Cardiac septum (tissue), 1 donor: ENCODE measurements at regions not wholly inside any gene's neighbourhood (a gene's known extent, or its start where the extent isn't known, plus 50 kb on each side); places are given as distances from the start of the nearest gene placed in this dataset.
"Not testable (repeated sequence)": the region's sequence is repeated elsewhere in the genome, so short reads cannot be mapped to it uniquely, and the experiment has no call there.

Experiments used
- DNase-seq: peaks from one replicate; pipeline ENCODE4 v3.0.0-alpha.2; 2020; ENCODE audit warnings: low spot score
- intact Hi-C: fragments of 100-400 bp; cut with DNase I; formaldehyde crosslinking; loops from one replicate; pipeline ENCODE4 v1.14.0; 2022
- donor health status: DM: no; HTN: no; CAD: no.

DNA sequence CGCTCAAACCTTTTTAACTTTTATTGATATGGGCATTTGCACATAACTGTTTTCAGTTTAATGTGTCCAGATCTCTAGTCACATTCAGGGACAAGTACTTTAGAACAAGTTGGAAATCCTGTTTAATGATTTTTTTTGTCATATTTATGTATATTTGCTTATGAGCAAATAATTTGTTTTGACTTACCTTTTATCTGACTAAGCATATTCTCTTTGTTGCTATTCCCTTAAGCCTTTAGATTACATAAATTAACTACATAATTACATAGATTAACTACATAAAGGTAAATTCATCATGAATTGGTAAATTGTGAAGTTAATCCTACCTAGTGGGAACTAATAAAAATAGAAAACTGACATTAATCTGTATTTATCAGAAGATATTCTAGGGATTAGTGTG, 523.5 kb upstream of the MAN1A1 start:
- intact Hi-C loops = no loop called here
- no peak for DNase-seq

DNA sequence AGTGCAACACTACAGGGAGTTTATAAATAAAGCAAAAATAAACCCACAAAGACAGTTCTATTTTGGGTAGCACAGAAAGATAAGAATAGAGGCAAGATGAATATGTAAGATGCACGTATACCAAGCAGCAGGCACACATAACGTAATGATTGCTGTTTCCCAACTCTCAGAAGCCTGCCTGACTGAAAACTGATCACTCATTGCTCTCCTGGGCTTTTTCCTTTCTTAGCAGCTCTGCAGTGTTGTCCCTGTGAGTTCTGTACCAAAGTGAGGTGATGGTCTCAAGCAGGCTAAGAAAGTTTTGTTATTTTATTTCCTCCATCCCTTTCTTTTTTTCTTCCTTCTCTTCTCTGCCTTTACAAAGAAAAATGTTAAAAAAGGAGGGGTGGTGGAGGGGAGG, 522.0 kb upstream of the MAN1A1 start:
- intact Hi-C loops = no loop called here
- DNase-seq = no peak

DNA sequence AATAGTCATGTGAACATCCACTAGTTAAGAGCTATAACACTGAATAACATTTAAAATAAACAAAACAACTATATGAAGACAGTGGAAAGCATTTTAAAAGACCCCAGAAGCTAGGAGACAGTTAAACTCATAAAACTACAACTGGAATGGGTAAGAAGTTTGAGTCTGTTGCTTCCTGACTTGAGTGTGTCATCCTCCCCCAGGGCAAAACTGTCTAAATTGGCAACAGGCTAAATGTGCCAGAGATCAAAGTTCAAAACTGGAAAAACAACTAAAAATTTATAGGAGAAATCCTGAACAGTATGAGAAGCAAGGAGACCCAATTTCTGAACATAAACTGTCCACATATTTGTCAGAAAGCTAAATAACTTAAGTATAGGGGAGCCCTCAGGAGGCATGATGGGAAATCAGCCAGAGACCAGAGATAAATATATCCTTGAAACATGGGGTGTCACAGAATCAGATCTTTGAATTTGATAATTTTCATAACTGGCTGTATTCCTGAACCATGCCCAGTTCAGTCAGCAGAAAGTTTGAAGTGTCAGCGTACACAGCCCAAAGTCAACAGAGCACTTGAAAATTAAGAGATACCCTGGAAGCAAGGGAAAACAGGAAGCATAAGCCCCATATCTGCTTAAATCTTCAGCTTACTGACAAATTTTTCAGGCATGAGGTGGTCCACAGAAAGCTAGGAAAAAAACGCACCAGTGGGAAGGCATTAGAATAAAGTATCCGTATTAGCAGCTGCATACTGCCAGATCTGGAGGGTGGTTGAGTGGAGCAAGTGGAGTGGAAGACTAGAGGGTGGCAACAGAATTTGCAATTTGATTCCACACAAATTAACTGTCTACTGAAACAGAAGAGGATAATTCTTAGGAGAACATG, 516.1 kb upstream of the MAN1A1 start:
- DNase-seq = no peak
- intact Hi-C loops = no loop called here

DNA sequence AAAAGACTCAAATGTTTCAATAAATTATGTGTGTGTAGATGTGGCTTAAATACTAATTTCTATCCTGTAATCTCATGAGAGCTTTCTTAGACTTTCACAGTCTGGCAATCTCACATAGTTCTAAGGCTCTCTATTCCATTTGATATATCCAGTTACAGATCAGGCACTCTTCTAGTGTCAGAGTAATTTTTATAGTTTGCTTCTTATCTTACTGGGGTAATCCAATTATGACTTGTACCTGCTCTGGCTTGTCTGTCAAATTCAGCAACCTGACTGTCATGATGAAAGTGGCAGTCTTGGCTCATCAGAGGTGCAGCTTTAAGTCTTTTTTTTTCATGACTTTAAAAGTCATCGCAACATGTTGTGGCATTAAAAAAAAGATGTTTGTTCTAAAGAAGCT, 513.2 kb upstream of the MAN1A1 start:
- DNase-seq = no peak
- intact Hi-C loops = no loop called here

DNA sequence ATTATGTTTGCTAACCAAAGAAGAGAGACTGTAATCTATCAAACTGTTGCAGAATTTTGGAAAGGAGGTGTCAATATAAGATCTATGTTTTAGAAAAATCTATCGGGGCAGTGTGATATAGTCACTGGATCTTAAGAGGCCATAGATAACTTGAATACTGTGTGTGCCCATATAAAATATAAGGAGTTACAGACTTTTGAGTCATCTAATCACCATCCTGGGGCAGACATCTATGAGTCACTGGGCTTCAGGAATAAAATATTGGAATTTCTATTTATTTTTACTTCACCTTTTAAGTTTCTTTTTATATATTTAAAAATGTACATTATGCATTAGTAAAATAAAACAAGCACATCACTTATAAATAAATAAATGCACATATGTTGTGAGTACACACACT, 509.3 kb upstream of the MAN1A1 start:
- no peak for DNase-seq
- intact Hi-C loops = no loop called here

DNA sequence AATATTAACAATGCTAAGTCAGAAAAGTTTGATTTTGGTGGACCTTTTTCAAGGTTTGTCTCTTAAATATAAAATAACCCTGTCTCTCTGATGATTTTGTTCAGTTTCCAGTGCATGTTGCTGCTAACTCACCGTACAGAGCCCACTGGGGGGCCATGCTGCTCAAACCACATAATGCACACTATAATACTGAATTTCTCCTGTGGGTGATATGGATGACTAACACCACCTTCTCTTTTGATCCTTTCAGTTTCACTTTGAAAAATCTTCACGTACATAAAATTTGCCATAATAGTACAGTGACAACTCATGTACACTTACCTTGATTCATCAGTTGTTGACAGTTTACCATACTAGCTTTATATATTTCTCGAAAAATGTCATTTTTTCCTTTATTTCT, 506.6 kb upstream of the MAN1A1 start:
- intact Hi-C loops = no loop called here
- DNase-seq = no peak

DNA sequence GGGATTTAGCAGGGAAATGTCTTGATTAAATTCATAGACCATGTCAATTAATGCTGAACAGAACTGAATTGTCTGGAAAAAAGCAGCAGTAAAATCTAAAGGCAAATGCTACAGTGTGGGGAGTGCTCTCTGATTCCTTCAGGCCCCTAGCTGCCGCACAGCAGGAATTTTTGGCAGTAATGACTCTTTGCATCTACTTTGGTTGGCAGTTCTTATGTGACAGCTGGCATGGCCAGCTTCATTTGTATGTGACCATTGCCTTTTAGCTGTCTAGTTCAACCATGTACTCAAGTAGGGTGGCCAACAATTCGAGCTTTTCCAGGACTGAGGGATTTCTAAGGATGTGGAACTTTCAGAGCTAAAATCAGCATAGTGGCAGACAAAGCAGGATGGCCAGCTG, 499.1 kb upstream of the MAN1A1 start:
- intact Hi-C loops = no loop called here
- no peak for DNase-seq

DNA sequence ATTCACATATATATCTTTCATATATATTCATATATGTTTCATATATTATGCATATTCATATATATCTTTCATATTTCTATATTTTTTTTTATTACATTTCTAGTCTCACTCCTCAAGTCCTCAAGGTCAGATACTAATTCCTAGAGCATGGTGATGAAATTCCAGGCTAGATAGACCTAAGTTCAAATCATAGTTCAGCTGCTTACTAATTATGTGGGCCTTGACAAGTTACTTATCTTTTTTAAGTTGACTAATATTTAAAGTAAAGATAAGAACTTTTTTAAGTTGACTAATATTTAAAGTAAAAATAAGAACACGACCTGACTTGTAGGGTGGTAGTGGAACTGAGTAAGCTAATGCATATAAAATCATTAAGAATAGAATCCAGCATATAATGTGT, 495.6 kb upstream of the MAN1A1 start:
- intact Hi-C loops = no loop called here
- no peak for DNase-seq

DNA sequence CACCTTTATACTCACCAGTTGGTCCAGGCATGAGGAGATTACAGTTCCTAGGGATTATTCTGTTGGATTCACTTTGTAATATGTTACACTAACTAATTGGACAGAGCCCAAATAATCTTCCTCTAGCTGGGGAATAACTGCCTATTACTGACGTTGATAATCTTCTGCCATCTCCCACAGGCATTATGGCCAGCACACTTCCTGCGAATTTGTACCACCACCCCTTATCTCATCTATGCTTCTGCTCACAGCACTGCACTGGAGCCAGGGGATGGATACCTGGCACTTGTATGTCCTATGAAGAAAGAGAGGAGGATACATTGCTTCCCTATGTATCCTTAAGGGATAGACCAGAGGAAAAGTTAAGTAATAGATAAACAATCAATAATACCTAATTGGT, 494.8 kb upstream of the MAN1A1 start:
- DNase-seq = no peak
- intact Hi-C loops = no loop called here

DNA sequence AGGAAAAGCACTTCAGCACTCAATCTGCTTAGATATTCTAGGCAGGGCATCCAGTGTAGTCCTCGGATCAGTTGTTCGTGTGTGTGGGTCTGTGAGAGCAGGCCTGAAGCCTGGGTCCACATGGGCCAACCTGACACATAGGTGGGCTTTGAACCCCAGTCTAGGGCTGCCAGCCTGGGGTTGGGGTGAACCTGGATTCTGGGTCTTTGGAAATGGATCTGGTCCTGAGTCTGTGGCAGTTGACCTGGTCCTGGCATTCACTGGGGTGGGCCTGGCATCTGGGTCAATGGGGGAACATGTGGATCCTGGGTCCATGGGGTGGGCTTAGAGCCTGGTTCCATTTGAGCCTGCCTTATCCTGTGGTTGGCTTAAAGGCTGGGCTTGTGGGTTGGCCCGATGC, 492.6 kb upstream of the MAN1A1 start:
- DNase-seq = no peak
- intact Hi-C loops = no loop called here

DNA sequence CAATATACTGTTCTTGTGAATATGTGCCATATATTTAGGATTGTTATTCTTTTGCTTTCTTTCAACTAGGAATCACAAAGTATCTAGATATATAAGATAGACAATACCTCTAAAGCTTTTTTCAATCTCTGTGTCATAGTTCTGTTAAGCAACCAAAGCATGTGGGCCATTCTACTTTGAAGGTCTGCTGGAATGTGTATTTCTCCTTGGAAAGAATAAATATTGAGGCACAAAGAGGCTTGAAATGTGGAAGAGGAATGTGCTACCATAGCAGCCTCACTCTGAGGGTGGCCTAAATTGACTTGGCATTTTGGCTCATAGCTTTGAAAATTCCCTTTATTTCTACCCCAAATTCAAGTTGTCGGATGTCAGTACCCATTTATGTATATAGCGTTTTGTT, 488.5 kb upstream of the MAN1A1 start:
- intact Hi-C loops = no loop called here
- no peak for DNase-seq

DNA sequence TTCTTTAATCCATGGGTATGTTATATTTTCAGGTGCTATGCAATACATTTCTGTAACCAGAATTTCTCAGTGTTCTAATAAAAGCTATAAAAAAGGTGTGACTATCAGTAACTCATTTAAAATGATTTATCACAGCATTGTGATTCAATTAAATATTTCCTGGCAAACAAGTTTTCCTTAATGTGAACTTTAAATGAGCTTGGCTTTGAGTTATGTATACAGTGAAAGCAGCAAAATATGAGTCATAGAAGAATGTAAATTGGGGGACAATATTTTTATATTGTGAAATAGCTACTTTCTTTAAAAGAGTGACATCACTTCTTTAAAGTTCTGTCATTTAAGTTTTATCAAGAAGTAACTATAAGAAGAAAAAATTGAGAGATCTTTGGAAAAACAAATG, 484.9 kb upstream of the MAN1A1 start:
- intact Hi-C loops = no loop called here
- DNase-seq = no peak

DNA sequence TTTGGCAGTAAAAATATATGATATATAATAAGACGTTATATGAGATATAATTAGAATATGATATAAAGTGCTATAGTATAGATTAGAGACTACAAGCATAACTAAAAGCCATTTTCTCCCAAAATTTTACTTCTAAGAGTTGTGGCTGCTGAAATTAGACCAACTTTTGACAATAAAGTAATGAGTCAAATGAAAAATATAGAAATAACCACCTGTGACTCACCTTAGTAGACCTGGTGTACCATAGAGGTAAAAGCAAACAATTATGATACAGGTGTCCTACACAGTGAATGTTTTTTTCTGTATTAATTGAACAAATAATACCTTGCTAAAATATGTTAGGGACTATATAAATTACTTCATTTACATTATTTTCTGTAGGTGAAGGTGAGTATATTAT, 482.9 kb upstream of the MAN1A1 start:
- no peak for DNase-seq
- intact Hi-C loops = no loop called here

DNA sequence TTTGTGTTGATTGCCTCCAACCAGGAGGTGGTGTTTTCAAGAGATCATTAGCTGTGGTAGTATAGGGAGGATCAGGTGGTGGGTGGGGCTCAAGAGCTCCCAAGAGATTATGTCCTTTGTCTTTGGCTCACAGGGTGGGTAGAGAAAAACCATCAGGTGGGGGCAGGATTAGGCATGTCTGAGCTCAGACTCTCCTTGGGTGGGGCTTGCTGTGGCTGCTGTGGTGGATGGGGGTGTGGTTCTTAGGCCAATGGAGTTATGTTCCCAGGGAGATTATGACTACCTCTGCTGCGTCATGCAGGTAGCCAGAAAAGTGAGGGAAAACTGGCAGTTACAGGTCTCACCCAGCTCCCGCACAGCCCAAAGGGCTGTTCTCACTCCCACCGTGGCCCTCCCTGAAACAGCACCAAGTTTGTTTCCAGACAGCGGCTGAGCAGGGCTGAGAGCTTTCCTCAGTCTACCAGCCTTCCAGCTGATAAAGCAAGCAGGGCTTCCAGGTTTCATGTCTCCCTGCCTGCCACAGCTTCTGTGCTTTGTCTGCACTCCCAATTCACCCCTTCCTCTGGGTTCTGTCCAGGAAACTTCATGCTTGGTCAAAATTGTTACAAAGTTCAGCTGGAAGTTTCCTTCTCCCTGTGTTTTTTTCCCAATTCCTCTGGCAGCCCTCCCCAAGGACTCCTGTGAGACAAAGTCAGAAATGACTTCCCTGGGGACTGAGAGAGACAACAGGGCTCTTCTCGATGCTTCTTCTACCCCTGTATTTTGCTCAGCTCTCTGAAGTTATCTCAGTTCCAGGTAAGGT, 481.1 kb upstream of the MAN1A1 start:
- intact Hi-C loops = no loop called here

DNA sequence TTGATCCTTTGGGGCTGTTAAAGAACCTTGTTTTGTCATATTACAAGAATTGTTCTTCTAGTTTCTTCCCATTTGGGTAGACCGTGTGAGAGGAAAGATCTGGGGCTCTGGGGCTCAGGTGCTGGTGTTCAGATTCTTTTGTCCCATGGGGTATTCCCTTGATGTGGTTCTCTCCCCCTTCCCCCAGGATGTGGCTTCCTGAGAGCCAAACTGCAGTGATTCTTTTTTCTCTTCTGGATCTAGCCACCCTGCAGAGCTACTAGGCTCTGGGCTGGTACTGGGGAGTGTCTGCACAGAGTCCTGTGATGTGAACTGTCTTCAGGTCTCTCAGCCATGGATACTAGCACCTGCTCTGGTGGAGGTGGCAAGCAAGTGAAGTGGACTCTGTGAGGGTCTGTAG, 480.5 kb upstream of the MAN1A1 start:
- intact Hi-C loops = no loop called here
- no peak for DNase-seq

More for the DNA sequence above, 481.1 kb upstream of the MAN1A1 start:
- DNase-seq = no peak

DNA sequence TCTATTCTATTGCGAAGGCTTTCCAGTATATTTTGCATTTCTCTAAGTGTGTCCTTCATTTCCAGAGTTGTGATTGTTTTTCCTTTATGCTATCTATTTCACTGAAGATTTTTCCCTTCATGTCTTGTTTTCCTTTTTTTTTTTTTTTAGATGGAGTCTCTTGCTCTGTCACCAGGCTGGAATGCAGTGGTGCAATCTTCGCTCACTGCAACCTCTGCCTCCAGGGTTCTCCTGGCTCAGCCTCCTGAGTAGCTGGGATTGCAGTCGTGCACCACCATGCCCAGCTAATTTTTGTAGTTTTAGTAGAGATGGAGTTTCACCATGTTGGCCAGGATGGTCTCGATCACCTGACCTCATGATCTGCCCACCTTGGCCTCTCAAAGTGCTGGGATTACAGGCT, 479.9 kb upstream of the MAN1A1 start:
- DNase-seq, intact Hi-C loops: not testable (repeated sequence)

DNA sequence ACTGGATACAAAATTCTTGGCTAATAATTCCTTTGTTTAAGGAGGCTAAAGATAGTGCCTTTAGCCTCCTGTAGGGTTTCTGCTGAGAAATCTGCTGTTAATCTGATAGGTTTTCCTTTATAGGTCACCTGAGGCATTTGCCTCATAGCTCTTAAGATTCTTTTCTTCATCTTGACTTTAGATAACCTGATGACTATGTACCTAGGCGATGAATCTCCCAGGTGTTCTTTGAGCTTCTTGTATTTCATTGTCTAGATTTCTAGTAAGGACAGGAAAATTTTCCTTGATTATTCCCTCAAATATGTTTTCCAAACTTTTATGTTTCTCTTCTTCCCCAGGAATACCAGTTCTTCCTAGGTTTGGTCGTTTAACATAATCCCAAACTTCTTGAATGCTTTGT, 479.4 kb upstream of the MAN1A1 start:
- intact Hi-C loops = no loop called here

DNA sequence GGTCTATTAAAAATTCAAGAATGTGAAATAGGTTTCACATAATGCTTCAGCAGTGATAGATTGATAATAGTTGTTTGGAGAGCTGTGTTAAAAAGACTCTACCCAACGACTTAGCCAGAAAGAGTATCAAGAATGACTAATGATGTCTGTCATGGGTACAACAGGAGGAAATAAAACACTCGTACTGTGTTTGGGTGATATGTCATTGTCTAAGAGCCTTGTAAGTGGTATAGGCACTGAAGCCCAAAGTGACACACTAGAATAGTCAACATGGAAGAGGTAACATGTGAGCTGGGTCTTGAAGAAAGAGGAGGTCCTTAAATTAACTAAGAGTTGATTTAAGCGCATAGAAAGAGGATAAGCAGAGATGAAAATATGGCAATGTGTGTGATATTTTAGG, 471.8 kb upstream of the MAN1A1 start:
- intact Hi-C loops = no loop called here
- DNase-seq = no peak

More for the DNA sequence above, 479.4 kb upstream of the MAN1A1 start:
- DNase-seq = no peak

DNA sequence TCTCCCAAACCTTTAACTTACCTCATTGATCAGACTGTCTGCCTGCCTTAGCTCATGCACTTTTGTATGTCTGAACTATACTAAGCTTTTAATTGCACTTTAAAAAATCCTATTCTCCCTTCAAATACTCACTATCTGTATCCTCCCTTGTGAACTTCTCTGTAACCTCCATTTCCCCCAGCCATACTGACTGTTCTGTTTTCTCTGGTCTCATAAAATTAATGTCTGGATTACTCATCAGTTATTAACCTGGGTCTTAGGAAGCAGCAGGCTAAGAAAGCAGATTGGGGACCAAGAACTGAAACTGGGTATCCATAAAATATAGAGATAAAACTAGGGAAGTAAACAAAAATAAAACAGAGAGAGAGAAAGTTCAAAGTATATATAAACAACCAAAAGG, 469.3 kb upstream of the MAN1A1 start:
- no peak for DNase-seq
- intact Hi-C loops = no loop called here

DNA sequence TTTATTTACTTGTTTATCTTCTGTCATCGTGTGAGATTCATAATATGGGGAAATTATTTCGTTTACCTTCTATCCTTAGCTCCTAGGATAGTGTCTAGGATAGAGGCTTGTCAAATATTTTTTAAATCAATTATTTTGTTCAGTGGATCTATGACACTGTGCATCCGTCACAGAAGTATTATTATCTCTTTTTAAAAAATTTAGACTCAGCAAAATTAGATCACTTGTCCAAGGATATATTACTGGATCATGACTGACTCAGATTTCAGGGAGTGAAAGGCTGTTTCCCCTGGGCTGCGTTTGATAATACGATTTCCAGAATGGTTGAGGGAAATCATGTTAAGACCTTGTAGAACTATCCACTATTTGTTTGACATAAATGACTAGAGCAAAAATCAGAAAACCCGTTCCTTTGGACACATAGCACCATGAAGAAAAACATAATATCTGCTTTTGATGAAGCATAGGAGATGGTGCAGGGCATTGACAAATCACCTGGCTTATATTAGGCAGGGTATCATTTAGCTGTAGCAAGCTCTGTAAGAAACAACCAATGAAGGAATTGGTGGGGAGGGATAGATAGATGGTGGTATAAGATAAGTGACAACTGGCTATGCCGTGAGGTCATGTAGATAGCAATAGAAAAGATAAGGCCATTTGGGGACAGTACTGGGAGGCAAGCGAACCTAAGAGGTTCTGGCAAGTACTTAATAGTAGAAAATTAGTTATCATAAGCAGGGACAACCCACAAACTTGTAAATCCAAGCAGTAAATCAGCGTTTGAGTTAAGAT, 465.2 kb upstream of the MAN1A1 start:
- intact Hi-C loops = no loop called here

More for the DNA sequence above, 465.2 kb upstream of the MAN1A1 start:
- no peak for DNase-seq
